ENCODE measurements at regions not wholly inside any gene's neighbourhood (a gene's known extent, or its start where the extent isn't known, plus 50 kb on each side); places are given as distances from the start of the nearest gene placed in this dataset.

- no peaks in the 10 kb centered on the region for H3K27me3 ChIP-seq (ENCODE audit: insufficient read depth, low read depth)
- no peaks in the 10 kb centered on the region for H3K79me2 ChIP-seq (ENCODE audit: low read depth)
- H3F3A ChIP-seq (ENCODE audit: insufficient read depth, low read depth): no peaks in the 10 kb centered on the region
- no peaks in the 10 kb centered on the region for H3K9me3 ChIP-seq (ENCODE audit: insufficient read depth, low read depth)
- BruUV-seq (replicated peaks): no TSS peak
- no peaks in the 10 kb centered on the region for H3K9me2 ChIP-seq (ENCODE audit: insufficient read depth)
- CTCF ChIA-PET: no interaction called here
- no peaks in the 10 kb centered on the region for H3K4me1 ChIP-seq (replicated peaks; ENCODE audit: insufficient read depth)
- POLR2A ChIA-PET (ENCODE audit: unreplicated experiment): no interaction called here
- H3K36me3 ChIP-seq (ENCODE audit: low read depth): no peaks in the 10 kb centered on the region
- no peak for DNase-seq
- no peaks in the 10 kb centered on the region for H4K20me1 ChIP-seq (ENCODE audit: insufficient read depth)
- no peak overlapping the region for H2AFZ ChIP-seq
- H3K4me3 ChIP-seq: no peak overlapping the region
- H3K4me2 ChIP-seq: no peak overlapping the region
- no peak for TF ChIP-seq CTCF (conservative IDR thresholded peaks at IDR 0.05)
- intact Hi-C loops (cut with micrococcal nuclease; ENCODE audit: unreplicated experiment): loop anchor here (10.0 kb wide), 1 partner anchor 161 kb away; the partner anchor contains the start of gene LRIG3
- no peak overlapping the region for H3K27ac ChIP-seq
These were observed 165.4 kb upstream of the LRIG3 start for GRCh38 chr12:59085690-59086089.

DNA sequence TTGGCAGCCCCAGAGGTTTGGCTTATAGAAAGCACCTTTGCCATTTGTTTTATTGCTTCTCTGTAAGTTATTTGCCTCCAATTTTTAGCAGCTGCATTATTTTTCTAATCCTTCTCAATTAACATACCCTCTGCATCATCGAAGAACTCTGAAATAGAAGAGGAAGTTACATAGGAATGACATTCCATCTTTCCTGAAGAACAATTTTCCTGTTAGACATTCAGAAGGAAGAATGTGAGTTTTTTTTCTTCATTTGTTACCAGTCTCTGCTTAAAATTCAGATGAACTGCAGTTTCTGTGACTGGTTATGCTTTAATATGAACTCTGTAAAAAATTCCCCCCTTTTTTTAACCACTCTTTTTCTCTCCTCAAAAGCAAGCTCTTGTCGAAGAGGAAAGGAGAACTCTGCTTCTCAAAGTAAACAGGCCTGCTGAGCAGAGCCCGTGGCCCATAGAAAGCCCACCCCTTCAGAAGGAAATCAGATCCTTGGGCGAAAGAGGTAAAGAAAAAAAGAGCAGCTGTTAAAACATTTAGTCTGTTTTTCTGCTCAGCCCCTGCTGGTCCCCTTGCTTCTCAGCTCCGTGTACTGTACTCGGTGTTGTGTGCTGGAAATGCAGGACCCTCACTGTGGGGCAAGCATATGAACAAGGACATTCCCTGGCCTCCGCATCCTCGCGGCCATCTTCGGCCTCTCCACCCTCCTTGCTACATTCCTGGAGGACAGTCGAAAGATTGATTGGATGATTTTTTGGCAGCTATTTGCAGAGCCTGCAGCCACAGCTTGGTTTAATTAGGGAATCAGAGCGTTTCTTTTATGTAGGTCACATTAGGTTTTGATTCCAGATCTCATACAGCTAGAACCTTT is 164.4 kb upstream of the LRIG3 start:
- no TSS peak for BruUV-seq (replicated peaks)
- Histone ChIP-seq H3K36me3 (ENCODE audit: low read depth) (no peaks in the 10 kb centered on the region), H3K27me3 (ENCODE audit: insufficient read depth, low read depth) (no peaks in the 10 kb centered on the region), H3K27ac (no peak overlapping the region), H3K9me2 (ENCODE audit: insufficient read depth) (no peaks in the 10 kb centered on the region), H3K4me1 (replicated peaks; ENCODE audit: insufficient read depth) (no peaks in the 10 kb centered on the region), H3K9me3 (ENCODE audit: insufficient read depth, low read depth) (peaks cover 5% of the 10 kb centered on the region; the same call in 1 of the 2 replicates), H3F3A (ENCODE audit: insufficient read depth, low read depth) (no peaks in the 10 kb centered on the region), H2AFZ (no peak overlapping the region), H3K4me3 (no peak overlapping the region), H4K20me1 (ENCODE audit: insufficient read depth) (no peaks in the 10 kb centered on the region), H3K79me2 (ENCODE audit: low read depth) (no peaks in the 10 kb centered on the region), H3K4me2 (no peak overlapping the region)
- no peak for TF ChIP-seq CTCF (conservative IDR thresholded peaks at IDR 0.05)
- TF ChIP-seq EZH2 (IDR thresholded peaks at IDR 0.05; ENCODE audit: low read depth): no peak
- ChIA-PET POLR2A (ENCODE audit: unreplicated experiment) (no interaction called here), CTCF (no interaction called here)
- intact Hi-C loops (cut with micrococcal nuclease; ENCODE audit: unreplicated experiment): loop anchor here (10.0 kb wide), 1 partner anchor 160 kb away; the partner anchor contains the start of gene LRIG3
- DNase-seq: no peak

- Histone ChIP-seq H3K4me2 (no peak overlapping the region), H3K36me3 (ENCODE audit: low read depth) (no peaks in the 10 kb centered on the region), H3K4me1 (replicated peaks; ENCODE audit: insufficient read depth) (no peaks in the 10 kb centered on the region), H3K27me3 (ENCODE audit: insufficient read depth, low read depth) (no peaks in the 10 kb centered on the region), H3K79me2 (ENCODE audit: low read depth) (no peaks in the 10 kb centered on the region), H3K27ac (no peak overlapping the region), H2AFZ (no peak overlapping the region), H4K20me1 (ENCODE audit: insufficient read depth) (no peaks in the 10 kb centered on the region), H3K4me3 (no peak overlapping the region), H3F3A (ENCODE audit: insufficient read depth, low read depth) (no peaks in the 10 kb centered on the region), H3K9me2 (ENCODE audit: insufficient read depth) (peaks cover 4% of the 10 kb centered on the region; the same call in 1 of the 2 replicates), H3K9me3 (ENCODE audit: insufficient read depth, low read depth) (peaks cover 5% of the 10 kb centered on the region; the same call in 1 of the 2 replicates)
- ChIA-PET POLR2A (ENCODE audit: unreplicated experiment) (no interaction called here), CTCF (no interaction called here)
- TF ChIP-seq CTCF (conservative IDR thresholded peaks at IDR 0.05): no peak
- TF ChIP-seq EZH2 (IDR thresholded peaks at IDR 0.05; ENCODE audit: low read depth): no peak
- intact Hi-C loops (cut with micrococcal nuclease; ENCODE audit: unreplicated experiment): loop anchor here (10.0 kb wide), 1 partner anchor 158 kb away; the partner anchor contains the start of gene LRIG3
- DNase-seq: no peak
- no TSS peak for BruUV-seq (replicated peaks)
These were observed 162.6 kb upstream of the LRIG3 start for GRCh38 chr12:59082952-59083351.
